Glomerular endothelial cell (primary cell): ENCODE measurements at regions not wholly inside any gene's neighbourhood (a gene's known extent, or its start where the extent isn't known, plus 50 kb on each side); places are given as distances from the start of the nearest gene placed in this dataset.
"Not testable (repeated sequence)": the region's sequence is repeated elsewhere in the genome, so short reads cannot be mapped to it uniquely, and the experiment has no call there.

ENCODE experiments used
- DNase-seq: peaks from one replicate; pipeline ENCODE4 v3.0.0-alpha.2; 2011; ENCODE audit warnings: low read depth, low spot score; ENCODE audit errors: extremely low read depth

DNA sequence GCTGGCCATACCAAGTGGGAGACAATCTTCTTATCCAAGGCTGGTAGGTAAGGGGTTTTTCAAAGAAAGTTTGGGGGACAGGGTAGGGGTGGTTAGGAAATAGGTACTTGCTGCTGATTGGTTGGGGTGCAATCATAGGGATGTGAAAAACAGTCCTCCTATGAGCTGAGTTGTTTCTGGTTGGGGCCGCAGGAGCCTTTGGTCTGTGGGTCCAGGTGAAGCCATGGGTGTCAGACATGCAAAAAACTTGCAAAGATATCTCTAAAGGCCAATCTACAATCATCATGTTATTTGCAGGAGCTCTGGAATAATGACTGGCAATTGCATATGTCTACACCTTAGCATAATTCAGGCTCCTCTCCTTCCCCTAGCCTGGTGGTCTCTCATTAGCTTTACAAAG lies 982.3 kb downstream of the DIPK2A start:
- no peak for DNase-seq

DNA sequence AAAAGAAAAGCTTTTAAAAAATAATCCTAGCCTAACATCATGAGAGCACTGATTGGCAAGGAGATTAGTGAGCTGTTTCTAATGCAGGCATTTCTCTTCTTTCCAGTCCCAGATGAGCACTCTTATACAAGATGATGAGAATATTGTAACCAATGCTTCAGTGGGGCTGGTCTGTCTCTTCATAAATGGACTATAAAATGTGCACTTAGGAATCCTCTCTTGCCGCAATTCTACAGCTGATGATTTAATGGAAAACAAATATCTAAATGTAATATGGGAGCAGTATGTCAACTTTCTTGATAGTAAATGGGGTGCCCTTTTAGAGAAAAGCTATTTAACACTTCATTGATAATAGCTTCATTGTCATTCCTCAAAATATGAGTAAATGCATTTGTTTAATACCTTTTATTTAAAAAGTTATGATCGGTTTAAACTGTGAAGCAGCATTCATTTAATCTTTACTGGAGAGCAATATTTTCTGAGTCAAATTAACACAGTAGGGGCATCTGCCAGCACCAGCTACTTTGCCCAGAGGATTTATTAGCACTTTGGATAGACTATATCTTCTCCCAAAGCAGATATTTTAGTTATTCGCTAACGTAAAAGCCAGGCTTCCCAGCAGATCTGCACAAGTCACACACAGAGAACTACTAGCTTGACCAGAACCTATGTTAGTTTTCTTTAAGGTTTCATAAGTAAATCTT lies 985.9 kb downstream of the DIPK2A start:
- DNase-seq, result no peak

DNA sequence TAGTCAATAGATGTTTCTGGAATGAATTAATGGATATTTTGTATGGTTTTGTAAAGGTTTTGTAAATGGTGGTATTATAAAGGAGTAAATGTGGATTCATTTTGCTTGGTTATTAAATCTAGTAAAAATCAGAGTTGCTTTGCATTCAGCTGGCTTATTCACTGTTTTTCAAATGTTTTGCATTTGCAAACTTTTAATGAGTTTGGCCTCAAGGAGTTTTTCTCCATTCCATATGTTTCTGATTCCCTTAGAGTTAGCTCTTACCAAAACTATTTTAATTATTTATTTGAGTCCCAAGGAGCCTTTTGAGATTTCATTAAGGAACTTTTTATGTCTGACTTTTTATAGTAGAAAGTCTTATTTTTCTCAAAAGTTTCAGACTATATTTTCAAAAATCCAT lies 992.2 kb downstream of the DIPK2A start:
- DNase-seq, result no peak

DNA sequence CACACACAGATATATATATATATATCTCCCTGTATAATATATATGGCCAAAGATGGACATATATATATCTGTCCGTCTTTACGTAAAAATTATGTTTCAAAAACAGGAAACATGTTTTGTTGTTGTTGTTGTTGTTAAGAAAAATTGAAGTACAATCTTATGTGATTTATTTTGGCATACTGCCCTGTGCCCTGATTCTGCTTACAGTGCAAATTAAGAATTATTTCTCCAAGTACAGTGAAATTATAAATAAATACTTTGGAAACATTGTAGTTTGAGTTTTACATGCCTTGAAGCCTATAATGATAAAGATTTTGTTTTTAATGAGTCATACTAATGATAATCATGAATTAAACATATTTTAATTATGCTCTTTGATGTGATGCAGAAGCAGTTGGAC lies 994.9 kb downstream of the DIPK2A start:
- no peak for DNase-seq

DNA sequence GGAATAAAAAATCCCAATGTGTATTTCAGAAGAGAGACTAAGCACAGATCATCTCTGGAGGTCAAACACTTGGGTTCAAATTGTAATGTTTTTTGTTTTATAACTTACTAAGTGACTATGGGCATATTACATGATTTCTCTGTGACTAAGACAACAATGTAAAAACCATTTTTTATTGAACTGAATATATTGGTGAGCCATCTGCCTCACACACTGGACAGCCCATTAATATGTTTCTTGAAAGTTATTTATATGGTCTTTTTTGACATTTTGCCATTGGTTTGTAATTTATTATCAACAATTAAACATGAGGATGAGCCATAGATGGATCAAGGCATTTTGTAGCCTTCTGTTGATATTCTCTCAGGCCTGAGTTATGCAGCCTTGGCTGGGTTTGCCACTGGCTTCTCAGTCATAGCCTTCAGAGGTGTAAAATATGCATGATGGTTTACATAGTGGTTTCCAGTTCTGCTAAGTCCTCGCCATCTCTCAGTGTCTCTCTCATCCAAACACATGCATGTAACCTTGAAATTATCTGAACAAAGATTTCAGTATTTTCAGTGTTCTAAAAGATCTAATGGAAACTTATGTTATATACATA lies 997.2 kb downstream of the DIPK2A start:
- DNase-seq, result no peak

DNA sequence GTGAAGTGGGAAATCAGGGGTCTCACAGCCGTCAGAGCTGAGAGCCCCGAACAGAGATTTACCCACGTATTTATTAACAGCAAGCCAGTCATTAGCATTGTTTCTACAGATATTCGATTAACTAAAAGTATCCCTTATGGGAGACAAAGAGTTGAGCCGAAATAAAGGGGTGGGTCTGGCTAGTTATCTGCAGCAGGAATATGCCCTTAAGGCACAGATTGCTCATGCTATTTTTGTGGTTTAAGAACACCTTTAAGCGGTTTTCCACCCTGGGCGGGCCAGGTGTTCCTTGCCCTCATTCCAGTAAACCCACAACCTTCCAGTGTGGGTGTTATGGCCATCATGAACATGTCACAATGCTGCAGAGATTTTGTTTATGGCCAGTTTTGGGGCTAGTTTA lies 1012.9 kb downstream of the DIPK2A start:
- DNase-seq, result not testable (repeated sequence)

DNA sequence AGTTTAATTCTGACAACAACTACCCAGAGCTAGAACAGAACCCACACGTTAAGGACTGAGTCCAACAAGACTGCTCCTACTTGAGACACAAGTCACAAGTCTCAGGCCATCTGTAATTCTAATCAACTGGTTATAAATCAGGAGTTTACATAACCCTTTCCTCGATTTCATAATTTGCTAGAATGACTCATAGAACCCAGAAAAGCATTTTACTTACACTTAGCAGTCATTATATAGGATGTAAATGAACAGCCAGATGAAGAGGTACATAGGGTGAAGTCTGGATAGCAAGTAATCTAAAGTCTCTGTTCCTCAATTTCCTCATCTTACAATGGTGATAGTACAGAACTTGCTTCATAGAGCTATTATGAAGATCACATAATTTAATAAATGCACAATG lies 1018.2 kb downstream of the DIPK2A start:
- DNase-seq, result no peak

DNA sequence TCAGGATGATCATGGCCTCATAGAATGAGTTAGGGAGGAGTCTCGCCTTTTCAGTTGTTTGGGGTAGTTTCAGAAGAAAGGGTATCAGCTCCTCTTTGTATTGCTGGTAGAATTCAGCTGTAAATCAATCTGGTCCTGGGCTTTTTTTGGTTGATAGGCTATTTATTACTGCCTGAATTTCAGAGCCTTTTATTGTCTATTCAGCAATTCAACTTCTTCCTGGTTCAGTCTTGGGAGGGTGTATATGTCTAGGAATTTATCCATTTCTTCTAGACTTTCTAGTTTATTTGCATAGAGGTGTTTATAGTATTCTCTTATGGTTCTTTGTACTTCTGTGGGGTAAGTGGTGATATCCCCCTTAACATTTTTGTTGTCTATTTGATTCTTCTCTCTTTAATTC lies 1024.2 kb downstream of the DIPK2A start:
- no peak for DNase-seq

DNA sequence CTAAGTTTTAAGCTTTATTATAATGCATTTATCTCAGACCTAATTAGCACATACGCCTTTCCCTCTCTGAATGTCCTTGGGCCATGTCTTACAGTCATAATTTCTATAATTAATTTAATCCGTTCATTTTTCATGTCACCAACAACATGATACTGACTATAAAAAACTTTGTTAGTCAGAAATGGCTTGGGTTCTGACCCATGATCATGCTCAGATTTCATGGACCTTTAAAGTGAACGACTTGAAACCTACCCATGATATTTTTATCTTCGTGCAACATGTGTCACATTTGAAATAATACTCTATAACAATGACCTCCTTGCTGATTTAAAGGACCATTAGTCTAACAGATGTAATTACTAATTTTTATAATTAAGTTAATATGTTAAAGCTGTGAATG lies 1033.8 kb downstream of the DIPK2A start:
- DNase-seq, result no peak

DNA sequence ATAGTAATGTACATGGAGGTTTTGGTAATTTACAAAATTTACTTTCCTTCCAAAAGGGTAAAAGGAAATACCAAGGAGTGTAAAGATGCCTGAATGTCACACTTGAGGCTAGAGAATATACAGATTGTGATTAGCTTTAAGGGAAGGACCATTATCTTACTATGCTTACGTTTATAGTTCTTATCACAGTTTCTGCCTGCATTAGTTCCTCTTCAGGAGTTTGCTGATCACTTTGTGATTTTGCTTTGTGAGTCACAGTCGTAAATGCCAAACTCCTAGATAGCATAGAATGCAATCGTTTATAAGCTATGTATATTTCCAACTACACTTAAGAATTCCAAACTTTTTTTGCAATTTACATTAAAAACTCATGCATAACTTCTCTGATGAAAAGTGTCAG lies 1034.6 kb downstream of the DIPK2A start:
- no peak for DNase-seq

DNA sequence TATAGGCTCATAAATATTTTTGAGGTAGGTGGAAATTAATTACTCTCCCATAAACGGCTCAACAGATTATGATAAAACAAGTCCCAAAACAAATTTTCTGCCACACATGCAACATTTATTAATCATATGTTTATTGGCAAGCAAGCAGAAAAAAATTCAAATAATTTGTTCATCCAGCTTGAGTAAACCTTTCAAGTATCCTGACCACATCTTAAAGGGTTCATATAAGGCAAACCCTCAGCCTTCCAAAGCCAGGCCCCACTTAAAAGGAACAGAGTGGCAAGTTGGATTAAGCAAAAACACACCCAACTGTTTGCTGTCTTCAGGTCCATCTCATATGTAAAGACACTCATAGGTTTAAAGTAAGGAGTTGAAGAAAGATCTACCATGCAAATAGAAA lies 1042.3 kb downstream of the DIPK2A start:
- DNase-seq, result no peak

DNA sequence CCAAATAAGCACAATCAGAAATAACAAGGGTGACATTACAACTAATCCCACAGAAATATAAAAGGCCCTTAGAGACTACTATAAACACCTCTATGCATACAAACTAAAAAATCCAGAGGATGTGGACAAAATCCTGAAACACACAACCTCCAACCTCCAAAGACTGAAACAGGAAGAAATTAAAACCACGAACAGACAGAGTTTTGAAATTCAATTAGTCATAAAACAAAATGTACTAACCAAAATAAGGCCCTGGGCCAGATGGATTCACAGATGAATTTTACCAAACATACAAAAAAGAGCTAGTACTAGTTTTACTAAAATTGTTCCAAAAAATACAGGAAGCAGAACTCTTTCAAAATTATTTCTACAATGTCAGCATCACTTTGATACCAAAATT lies 1043.6 kb downstream of the DIPK2A start:
- DNase-seq, result no peak

DNA sequence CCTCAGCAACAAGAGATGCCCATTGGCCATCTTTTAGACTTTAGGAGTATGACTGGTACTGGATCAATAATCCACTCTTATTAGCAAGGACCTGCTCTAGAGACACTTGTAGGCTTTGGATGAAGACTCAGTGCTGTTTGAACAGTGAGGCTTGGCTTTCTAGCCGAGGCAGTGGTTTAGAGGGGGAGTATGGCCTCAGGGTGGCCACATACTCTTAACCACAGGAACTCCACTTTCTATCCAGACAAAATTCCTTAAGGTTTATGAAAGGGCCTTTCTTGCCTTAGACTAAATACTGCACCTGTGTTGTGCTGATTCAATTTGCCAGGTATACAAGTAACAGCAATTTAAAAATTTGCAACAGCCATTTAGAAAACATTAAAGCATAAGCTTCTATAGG lies 1046.3 kb downstream of the DIPK2A start:
- DNase-seq, result no peak

DNA sequence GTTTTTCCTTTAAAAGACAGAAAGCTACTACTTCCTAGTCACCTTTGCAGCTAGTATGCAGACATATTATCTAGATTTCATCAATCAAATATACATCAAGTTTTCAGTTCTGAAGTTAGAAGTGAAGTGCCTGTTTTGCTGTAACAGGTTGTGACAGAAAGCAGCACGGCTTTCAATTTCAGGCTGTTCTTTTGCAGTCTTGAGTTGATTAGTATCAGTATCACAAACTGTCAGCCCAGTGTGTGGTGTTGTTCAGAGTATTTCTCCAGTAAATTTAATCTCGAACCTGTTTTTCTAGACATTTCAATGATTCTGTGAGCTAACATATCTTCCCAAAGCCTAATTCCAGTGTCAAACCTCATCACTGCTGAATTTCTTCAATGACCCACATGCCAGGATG lies 1050.8 kb downstream of the DIPK2A start:
- no peak for DNase-seq

DNA sequence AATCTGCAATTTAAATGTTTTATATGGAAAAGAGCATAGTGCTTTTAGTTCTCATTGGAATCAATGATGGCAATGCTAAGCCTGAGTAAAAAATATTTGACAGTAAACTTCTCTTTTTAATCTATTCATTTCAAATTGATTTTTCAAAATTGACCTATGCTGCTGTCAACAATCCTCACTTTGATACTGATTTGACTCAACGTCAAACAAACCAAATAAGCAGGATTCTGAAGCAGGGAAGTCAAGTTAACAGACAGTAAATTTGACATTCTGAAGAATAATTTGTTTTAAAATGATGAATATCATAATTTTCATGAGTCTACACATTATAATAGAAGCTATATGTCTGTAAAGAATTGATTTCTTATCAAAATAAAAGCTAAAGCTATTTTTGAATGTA lies 1053.1 kb downstream of the DIPK2A start:
- DNase-seq, result no peak

DNA sequence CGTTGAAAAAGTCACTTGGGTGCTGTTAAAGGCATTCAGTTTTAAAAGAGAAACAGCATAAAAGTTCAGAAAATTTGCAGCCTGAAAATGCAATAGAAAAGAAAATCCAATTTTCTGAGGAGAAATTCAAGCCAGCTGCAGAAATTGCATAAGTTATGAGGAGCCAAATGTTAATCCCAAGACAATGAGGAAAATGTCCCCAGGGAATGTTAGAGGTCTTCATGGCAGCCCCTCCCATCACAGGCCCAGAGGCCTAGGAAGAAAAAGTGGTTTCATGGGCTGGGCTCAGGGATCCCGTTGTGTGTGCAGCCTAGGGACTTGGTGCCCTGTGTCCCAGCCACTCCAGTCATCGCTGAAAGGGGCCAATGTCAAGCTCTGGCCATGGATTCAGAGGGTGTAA lies 1055.6 kb downstream of the DIPK2A start:
- not testable (repeated sequence) for DNase-seq

DNA sequence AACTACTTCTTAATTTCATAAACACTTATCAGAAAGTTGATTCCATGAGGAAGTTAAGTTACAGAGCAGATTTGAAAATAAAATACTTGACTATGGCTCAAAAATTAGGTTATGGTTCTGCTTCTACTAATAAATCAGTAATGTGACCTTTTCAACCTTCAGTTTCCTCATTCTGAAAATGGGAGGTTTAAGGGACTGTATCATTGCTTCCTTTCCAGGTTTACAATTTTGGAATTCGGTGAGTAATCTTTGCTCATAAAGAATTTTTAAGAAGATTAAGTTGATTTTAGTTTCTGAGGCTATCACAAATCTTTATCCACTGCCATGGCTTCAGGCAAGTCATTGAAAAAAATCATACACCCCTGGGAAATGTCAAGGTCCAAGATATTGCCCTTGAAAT lies 1061.2 kb downstream of the DIPK2A start:
- no peak for DNase-seq

DNA sequence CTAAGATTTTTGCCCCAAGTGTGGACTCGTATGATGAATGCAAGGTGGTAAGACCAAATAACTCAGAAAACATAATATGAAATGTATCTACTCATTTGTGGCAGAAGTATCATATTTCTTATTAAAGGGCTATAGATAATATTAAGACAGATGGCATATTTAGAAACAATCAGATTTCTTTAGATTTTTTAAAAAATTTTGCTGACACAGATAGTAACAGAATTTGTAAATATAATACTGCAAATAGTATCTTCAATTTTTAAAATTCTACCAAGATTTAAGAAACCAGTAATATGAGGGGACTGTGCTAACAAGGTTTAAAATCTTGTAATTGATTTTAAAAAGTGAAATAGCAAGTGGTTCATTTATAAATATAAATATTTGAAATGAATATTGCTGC lies 1064.1 kb downstream of the DIPK2A start:
- no peak for DNase-seq

DNA sequence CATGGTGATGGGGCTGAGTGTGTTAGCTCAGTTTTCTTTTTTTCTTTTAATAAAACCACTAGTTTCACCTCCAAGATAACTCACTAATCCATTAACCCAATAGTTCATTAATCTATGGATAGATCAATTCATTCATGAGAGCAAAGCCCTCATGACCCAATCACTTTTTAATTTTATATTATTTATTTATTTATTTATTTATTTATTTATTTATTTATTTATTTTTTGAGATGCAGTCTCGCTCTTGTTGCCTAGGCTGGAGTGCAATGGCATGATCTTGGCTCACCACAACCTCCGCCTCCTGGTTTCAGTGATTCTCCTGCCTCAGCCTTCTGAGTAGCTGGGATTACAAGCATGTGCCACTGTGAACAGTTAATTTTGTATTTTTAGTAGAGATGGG lies 1082.4 kb downstream of the DIPK2A start:
- DNase-seq, result not testable (repeated sequence)

DNA sequence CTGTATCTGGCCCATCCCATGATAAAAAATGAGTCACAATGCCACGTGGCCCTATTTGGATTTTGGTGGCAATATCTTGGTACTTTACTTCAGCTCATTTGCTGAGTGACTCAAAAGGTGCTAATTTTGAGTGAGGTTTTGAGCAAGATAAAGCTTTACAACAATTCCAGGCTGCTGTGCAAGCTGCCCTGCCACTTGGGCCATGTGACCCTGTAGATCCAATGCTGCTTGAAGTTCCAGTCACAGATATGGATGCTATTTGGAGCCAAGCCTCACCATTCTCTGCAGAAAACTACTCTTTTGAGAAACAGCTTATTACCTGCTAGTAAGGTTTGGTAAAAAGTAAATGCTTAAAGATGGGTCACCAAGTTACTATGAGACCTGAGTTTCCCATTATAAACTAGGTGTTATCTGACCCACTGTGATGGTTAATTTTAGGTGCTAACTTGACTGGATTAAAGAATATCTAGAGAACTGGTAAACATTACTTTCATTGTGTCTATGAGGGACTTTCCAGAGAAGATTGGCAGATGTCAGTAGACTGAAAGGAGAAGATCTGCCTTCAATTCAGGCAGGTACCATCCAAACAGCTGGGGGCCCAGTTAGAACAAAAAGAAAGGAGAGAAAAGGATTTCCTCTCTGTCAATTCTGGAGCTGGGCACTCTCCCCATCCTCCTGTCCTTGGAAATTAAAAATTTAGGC lies 1083.9 kb downstream of the DIPK2A start:
- no peak for DNase-seq

DNA sequence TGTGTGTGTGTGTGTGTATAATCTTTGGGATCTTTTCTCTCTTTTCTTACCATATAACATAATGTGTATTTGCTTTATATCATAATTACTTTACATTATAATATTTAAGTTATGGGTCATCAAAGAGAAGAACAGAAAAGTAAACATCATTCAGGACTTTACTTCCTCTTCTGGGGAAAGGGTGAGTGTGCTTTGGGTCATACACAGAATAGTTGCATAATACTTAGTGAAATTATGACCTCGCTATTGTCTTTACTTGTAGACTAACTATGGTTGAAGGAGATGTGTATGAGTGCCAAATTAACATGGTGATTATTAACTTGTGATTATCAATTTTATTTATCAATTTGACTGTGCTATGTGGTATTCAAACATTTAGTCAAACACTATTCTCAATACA lies 1086.9 kb downstream of the DIPK2A start:
- DNase-seq, result no peak

DNA sequence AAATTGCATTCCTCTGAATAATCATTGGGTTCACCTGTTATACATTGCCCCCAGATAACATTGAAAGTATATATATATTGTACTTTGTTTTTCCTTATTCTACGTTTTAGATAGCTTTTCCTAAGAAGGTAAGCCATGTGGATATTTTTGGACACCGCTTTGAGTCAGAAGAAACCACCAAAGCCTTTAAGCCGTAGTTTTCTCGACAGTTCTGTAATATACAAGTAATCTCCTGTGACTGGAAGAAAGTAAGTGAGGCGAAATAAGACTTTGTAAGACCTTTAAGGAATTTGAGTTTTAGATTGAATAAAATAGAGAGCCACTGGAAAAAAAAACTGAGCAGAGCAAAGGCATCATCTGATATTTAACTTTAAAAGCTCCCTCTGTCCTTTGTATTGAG lies 1092.0 kb downstream of the DIPK2A start:
- DNase-seq, result no peak
